DLD1 (cell line): ENCODE measurements at regions not wholly inside any gene's neighbourhood (a gene's known extent, or its start where the extent isn't known, plus 50 kb on each side); places are given as distances from the start of the nearest gene placed in this dataset.
"Not testable (repeated sequence)": the region's sequence is repeated elsewhere in the genome, so short reads cannot be mapped to it uniquely, and the experiment has no call there.

Experiments used
- in situ Hi-C: cut with HindIII; loops from 2 replicates; pipeline ENCODE4 v1.10.0; 2017; ENCODE audit warnings: low sequenced_read_pairs

DNA sequence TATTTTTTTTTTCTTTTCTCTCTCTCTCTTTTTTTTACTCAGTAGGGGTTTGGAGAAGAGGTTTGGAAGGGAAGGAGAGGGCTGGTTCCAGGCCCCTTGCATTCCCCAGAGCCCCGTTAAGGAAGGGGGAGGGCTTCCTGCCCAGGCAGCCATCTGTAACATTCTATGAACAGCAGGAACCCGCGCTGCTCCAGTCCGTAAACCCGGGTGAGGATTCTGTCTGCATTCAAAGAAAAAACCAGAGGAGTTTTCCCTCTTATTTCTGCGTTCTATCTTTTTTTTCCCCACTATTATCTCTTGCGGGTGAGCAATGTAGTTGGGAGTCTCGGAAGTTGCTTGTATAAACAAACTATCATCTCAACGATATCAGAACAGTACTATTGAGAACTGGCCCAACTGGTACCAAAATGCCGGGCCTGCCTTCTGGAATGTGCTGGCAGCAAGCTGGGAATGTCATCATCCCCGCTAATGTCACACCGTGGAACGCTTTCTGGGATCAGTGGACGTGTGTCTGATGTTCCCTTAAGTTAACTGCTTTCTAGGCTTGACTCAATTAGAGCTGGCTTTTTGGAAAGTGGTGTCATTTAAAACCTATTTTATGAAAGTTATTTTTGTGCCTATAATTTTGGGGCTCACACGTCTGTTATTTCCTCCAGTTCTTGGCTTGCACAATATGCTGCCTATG lies 153.1 kb upstream of the MEOX2 start:
- in situ Hi-C loops, result no loop called here

DNA sequence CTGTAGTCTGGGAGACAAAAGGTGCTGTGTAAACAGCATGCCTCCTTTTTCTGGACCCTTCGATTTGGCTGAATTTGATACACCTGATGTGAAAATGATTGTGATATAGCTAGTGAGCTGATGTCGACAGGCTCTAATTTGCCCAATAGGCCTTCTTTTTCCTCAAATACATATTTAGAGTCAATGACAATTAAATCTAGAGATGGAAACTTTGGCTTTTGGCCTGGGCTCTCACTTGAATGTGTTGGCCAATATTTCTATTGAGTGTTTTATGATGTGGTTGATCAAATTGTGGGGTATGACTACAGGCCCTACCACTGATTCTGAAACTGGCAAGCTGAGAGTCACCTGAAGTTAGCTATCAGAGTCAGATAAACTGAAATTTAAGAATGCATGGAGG lies 151.8 kb upstream of the MEOX2 start:
- in situ Hi-C loops, result no loop called here

DNA sequence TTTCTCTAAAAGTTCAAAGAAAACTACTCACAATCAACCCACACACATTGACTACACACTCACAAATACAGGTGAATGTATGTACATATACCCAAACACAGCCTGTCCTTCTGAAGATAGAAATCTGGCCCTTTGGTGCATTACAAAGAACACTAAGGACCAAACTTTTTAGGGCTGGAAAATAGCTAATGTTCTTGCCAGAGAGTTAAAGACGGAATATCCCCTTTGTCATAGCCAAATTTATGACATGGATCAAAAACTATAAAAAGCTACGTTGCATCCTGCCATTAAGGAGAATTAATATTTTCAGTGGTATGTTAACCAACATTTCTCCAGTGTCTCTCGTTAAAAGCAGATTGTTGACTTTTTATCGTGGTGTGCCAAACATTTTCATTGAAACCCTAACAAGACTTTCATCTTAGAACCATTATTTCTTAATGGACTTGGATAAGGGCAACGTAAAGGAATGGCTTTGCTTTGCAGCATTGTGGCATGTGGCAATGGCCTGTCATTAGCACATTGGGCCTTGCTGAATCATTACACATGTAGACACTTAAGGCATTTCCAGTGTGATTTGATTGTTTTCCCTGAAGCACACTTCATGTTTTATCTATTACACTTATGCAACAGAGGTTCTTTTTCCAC lies 150.9 kb upstream of the MEOX2 start:
- in situ Hi-C loops, result no loop called here

- in situ Hi-C loops, result no loop called here
Measured at GRCh38 chr7:15836651-15837050, 150.2 kb upstream of the MEOX2 start.

DNA sequence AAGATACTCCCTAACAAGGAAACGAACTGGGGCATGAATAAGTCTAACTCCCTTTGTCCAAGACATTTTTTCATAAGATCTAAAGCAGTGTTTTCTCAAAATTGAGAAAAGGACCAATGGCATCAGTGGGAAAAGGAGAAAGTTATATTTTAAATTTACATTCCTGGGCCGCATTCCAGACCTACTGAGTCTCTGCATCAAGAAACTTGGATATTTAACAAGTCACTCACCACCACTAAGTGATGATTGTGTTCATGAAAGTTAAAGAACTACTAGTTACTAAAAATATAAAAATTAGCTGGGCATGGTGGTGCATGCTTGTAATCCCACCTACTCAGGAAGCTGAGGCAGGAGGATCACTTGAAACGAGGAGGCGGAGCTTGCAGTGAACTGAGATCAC lies 149.6 kb upstream of the MEOX2 start:
- in situ Hi-C loops, result no loop called here

DNA sequence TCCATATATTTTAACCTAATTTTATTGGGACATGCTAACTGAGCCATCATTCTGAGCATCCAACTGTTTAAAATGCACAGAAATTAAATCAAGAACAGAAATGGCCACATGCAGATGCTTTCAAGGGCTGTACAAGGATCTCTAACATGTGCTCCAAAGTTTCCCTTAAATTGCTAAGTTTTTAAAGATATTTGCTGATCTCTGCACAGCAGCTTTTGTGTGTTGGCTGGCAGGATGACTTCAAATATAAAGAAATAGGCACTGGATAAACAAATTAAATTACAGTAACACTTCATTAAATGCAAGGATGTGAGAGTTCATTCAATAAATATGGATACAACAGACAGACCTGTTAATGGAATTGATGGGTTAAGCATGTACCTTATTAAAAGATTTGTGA lies 148.0 kb upstream of the MEOX2 start:
- in situ Hi-C loops, result no loop called here

DNA sequence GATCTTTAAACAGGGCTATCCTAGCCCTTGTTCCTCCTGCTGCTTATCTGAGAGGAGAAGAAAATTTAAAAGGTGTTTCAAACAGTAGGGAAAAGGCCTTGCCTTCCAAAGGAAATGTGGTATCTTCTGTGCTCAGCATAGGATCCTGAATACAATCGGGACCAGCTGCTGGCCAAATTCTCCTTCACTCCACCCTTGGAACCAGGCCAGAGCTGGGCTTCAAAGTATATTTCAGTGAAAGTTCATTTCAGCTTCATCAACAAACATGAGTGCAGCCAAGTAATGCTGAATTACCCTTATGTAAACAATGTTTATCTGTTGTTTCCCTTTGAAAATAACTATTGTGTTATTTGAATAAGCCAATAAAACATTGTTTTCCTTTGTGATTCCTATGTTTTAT lies 146.5 kb upstream of the MEOX2 start:
- in situ Hi-C loops, result no loop called here

DNA sequence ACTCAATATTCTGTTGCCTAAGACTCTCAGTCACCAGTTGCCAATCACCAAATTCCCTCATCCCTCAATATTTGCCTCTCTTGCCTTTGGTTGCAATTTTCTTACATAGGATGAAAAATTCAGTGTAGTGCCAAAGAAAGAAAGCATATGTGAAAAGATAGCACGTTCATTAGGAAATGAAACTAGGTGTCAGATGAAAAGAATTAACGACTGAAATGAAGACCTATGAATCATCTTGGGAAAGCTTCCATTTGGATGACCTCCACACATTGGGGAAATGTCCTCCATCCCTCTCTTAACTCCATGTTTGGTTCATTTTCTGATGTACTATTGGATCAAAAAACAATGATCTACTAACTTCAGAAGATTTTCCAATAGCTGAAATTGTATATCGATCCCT lies 145.1 kb upstream of the MEOX2 start:
- in situ Hi-C loops, result no loop called here

DNA sequence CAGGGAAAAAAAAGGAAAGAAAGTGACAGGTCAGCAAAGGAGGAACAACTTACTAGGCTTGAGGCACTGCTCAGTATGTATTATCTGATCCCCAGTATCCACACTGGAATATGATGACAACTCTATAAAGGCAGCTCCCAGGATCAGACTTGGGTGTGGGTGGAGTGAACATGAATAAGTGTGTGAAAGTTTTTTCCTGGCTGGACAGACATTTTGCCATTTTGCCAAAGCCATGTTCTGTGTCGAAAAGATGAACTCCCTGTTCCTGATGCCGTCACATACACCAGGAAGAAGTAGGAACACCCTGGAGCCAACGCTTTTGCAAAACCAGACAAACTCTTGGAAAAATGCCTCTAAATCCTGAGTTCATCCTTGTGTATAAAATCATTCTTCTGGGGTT lies 143.2 kb upstream of the MEOX2 start:
- in situ Hi-C loops, result no loop called here

GRCh38 chr7:15828881-15829280 lies 142.4 kb upstream of the MEOX2 start:
- in situ Hi-C loops, result no loop called here

- in situ Hi-C loops, result no loop called here
Measured at GRCh38 chr7:15821484-15822427, 135.3 kb upstream of the MEOX2 start.

DNA sequence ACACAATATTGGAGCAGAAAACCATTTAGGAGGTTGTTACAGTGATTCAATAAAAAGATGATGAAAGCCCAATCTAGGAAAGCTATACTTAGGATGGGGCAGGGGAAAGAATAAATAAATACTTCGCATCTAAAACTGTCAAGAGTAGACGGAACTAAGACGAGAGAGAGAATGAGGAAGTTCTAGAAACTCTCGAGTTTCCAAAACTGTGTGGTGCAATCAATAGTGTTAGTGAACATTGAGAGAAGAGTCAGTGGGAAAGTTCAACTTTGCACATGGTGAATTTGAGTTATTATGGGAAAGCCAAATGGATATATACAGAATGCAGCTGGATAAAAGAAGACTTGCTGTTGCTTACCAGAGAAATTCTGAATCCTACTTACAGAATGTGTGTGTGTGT lies 133.8 kb upstream of the MEOX2 start:
- in situ Hi-C loops, result no loop called here

DNA sequence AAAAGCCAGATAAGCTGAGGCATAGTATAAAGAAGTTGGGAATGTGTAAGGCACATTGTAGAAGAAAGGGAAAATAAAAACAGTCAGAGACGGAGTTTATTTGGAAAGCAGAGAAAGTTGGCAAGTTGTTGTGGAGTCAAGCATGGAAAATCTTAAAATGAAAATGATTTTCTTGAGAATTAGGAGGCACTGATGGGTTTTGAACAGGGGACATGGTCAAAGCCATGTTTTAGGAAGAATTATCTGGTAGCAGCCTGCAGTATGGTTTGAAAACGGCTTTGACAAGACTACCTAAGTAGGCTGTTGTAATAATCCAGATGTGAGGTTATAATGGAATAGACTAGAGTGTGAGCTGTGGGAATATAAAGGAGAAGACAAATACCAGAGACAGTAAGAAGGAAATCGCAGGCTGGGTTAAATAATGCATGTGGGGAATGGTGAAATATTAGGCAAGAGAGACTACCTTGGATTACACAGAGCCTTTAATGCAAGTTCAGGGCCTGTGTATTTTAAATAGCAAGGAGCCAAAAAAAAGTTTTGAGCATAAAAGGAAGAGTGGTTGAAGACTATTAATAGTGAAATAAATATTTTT lies 130.4 kb upstream of the MEOX2 start:
- in situ Hi-C loops, result no loop called here

DNA sequence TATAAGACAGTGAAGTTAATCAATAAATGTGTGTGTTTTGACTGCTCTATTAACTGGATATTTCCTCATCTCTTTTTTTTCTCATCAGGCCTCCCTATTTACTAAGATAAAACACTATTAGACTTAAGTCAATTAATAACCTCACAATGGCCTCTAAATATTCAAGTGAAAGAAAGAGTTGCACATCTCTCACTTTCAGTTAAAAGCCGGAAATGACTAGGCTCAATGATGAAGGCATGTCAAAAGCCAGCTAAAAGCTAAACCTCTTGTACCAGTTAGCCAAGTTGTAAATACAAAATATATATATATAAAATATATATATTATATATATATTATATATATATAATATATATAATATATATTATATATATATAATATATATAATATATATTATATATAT lies 127.0 kb upstream of the MEOX2 start:
- in situ Hi-C loops, result no loop called here

DNA sequence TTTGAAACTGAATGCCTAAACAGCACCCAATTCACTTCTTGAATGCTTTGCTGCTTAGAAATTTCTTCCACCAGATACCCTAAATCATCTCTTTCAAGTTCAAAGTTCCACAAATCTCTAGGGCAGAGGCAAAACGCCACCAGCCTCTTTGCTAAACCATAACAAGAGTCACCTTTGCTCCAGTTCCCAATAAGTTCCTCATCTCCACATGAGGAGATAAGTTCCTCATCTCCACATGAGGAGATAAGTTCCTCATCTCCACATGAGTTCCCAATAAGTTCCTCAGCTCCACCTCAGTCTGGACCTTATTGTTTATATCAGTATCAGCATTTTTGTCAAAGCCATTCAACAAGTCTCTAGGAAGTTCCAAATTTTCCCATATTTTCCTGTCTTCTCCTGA lies 123.9 kb upstream of the MEOX2 start:
- in situ Hi-C loops, result not testable (repeated sequence)

DNA sequence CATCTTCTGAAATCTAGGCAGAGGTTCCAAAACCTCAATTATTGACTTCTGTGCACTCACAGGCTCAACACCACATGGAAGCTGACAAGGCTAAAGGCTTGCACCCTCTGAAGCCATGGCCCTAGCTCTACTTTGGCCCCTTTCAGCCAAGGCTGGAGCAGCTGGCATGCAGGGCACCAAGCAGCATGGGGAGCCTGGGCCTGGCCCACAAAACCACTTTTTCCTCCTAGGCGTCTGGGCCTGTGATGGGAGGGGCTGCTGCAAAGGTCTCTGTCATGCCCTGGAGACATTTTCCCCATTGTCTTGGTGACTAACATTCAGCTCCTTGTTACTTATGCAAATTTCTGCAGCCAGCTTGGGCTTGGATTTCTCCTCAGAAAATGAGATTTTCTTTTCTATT lies 123.5 kb upstream of the MEOX2 start:
- in situ Hi-C loops, result not testable (repeated sequence)

DNA sequence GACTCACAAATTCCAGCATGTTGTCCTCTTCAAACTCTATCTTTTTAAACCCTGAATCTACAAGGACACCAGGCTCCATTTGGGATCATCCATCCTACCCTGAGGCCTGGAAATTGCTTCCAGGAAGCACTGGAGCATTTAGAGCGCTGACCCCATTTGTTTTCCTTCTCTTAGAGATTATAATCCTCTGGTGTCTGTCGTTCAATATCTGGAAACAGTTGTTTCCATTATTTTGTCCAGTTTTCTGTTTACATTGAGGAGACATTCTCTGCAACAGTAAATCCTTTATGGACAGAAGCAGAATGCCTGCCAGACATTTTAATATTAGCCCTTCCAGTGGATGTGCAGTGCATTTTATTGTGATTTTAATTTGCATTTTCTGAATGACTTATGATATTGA lies 119.4 kb upstream of the MEOX2 start:
- in situ Hi-C loops, result no loop called here

DNA sequence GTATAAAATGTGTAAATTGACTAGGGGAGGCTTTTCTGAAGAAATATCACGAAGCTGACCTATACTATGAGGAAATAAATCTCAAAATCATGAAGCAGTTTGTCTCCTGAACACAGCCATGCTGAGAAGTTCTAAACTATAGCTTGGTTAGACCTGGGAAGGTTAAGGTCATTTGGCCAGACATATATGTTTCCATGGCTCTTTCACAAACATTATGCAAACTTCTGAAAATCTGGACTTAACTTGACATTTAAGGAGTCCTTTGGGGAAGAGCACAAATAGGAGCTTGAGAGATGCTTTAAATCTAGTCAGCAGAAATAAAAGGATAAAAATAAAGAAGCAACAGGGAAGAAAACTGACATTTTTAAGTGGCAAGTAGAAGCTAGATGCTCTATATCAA lies 115.9 kb upstream of the MEOX2 start:
- in situ Hi-C loops, result no loop called here

- in situ Hi-C loops, result no loop called here
Measured at GRCh38 chr7:15801551-15801950, 115.1 kb upstream of the MEOX2 start.

DNA sequence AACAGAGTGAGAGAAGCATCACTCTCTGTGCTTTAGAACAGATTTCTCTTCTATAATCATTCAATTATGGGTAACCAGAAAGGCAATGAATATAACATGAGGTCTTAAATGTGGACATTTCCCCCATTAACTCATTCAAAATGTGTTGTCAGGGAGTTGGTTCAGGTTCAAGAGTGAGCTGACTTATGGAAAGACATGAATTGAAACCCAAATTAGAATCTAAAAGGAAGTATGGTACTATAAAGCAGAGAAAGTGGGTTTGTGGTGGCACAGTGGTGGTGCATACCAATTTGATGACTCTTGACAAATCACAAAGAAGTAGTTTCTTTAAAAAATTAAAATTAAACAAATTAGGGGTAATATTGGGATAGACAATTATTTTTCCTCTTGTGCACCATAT lies 114.6 kb upstream of the MEOX2 start:
- in situ Hi-C loops, result no loop called here

DNA sequence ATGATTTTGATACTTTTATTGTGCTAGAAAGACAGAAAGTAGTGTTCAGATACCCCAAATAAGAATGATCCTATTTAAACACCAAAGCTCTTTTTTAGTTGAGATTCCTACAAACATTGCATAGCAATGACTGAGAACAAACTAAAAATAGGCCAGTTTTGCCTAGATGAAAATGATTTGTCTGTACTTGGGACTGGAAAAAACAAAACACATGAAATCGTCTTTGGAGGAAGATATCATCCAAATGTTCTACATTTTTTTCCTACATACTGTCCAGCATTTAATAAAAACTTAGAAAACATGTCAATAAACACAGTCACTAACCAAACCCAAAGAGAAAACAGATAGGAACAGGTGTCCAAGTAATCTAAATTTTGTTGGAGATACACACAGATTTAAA lies 111.6 kb upstream of the MEOX2 start:
- in situ Hi-C loops, result no loop called here

DNA sequence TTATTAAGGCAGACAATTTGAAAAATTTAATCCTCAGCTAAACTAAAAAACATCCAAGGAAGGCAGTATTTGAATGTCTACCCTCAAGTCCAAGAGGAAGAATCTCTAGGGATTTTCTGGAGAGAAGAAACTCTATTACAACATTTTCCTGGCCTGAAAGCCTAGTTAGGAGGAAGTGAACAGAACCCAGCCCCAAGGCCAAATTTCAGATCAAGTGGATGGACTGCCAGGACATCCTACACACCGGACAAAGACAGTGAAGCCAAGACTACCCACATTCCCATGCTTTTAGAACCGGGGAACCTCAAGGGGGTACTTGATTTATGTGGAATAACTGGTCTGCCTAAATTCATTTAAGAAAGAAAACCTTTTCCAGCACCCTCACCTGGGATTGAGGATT lies 108.9 kb upstream of the MEOX2 start:
- in situ Hi-C loops, result no loop called here
